ENCODE measurements at regions not wholly inside any gene's neighbourhood (a gene's known extent, or its start where the extent isn't known, plus 50 kb on each side); places are given as distances from the start of the nearest gene placed in this dataset.

GRCh38 chr11:13074714-13075464 lies 65.8 kb downstream of the RASSF10 start:
- no peak overlapping the region for H3K27ac ChIP-seq (replicated peaks)
- peaks cover 51% of the 10 kb centered on the region for H3K27me3 ChIP-seq (ENCODE audit: low read depth)
- intact Hi-C loops (cut with micrococcal nuclease), result no loop called here
- H3K36me3 ChIP-seq, result no peaks in the 10 kb centered on the region
- H3K9me3 ChIP-seq (replicated peaks), result no peaks in the 10 kb centered on the region
- H3K4me3 ChIP-seq, result no peak overlapping the region
- H3K4me1 ChIP-seq, result no peaks in the 10 kb centered on the region
- TF ChIP-seq CTCF (IDR thresholded peaks at IDR 0.05; ENCODE audit: borderline replicate concordance), result no peak
- DNase-seq, result no peak

GRCh38 chr11:13076961-13077360 lies 67.8 kb downstream of the RASSF10 start:
- Histone ChIP-seq H3K36me3 (no peaks in the 10 kb centered on the region), H3K4me1 (no peaks in the 10 kb centered on the region), H3K27ac (replicated peaks) (no peak overlapping the region), H3K27me3 (ENCODE audit: low read depth) (peaks cover 66% of the 10 kb centered on the region), H3K4me3 (no peak overlapping the region), H3K9me3 (replicated peaks) (no peaks in the 10 kb centered on the region)
- no peak for DNase-seq
- no peak for TF ChIP-seq CTCF (IDR thresholded peaks at IDR 0.05; ENCODE audit: borderline replicate concordance)
- intact Hi-C loops (cut with micrococcal nuclease), result no loop called here

- Histone ChIP-seq H3K27ac (replicated peaks) (no peak overlapping the region), H3K36me3 (no peaks in the 10 kb centered on the region), H3K4me1 (no peaks in the 10 kb centered on the region), H3K9me3 (replicated peaks) (no peaks in the 10 kb centered on the region), H3K4me3 (no peak overlapping the region), H3K27me3 (ENCODE audit: low read depth) (peaks cover 88% of the 10 kb centered on the region)
- DNase-seq, result no peak
- intact Hi-C loops (cut with micrococcal nuclease), result no loop called here
- no peak for TF ChIP-seq CTCF (IDR thresholded peaks at IDR 0.05; ENCODE audit: borderline replicate concordance)
Observed at GRCh38 chr11:13080861-13081260, 71.7 kb downstream of the RASSF10 start.

GRCh38 chr11:13082588-13082987 lies 73.5 kb downstream of the RASSF10 start:
- Histone ChIP-seq H3K27me3 (ENCODE audit: low read depth) (peaks cover 73% of the 10 kb centered on the region), H3K4me1 (no peaks in the 10 kb centered on the region), H3K4me3 (no peak overlapping the region), H3K9me3 (replicated peaks) (peaks cover 1% of the 10 kb centered on the region), H3K27ac (replicated peaks) (no peak overlapping the region), H3K36me3 (no peaks in the 10 kb centered on the region)
- TF ChIP-seq CTCF (IDR thresholded peaks at IDR 0.05; ENCODE audit: borderline replicate concordance), result no peak
- DNase-seq, result no peak
- intact Hi-C loops (cut with micrococcal nuclease), result no loop called here

GRCh38 chr11:13090228-13090708 lies 81.2 kb downstream of the RASSF10 start:
- peaks cover 15% of the 10 kb centered on the region for H3K9me3 ChIP-seq (replicated peaks)
- no peaks in the 10 kb centered on the region for H3K4me1 ChIP-seq
- DNase-seq, result no peak
- no peaks in the 10 kb centered on the region for H3K36me3 ChIP-seq
- intact Hi-C loops (cut with micrococcal nuclease), result no loop called here
- no peak for TF ChIP-seq CTCF (IDR thresholded peaks at IDR 0.05; ENCODE audit: borderline replicate concordance)
- H3K4me3 ChIP-seq, result no peak overlapping the region
- peaks cover 7% of the 10 kb centered on the region for H3K27me3 ChIP-seq (ENCODE audit: low read depth)
- H3K27ac ChIP-seq (replicated peaks), result no peak overlapping the region

All from left ventricle myocardium inferior (tissue), 1 donor.